Left lung (tissue), 4 donors: ENCODE measurements at regions not wholly inside any gene's neighbourhood (a gene's known extent, or its start where the extent isn't known, plus 50 kb on each side); places are given as distances from the start of the nearest gene placed in this dataset.

ENCODE experiments used
- ATAC-seq: fragments of 200-7000 bp; cut with Tn5 transposase; one replicate; pipeline ENCODE4 v1.9.1; 2020; ENCODE audit warnings: moderate library complexity
- DNase-seq, 4 donors: peaks; one replicate each; pipeline ENCODE4 v3.0.0-alpha.2; 2013 to 2020
- H3K27ac ChIP-seq, 2 donors: fragments of 200-600 bp; sonication (generic) in 1 of 2; one replicate each; pipeline versions ENCODE4 v1.5.0 to v1.8.0; 2020 to 2021
- H3K27me3 ChIP-seq, 2 donors: fragments of 200-600 bp; sonication (generic) in 1 of 2; one replicate each; pipeline versions ENCODE4 v1.5.0 to v1.8.0; 2020 to 2021
- H3K36me3 ChIP-seq, 2 donors: fragments of 200-600 bp; sonication (generic) in 1 of 2; one replicate each; pipeline versions ENCODE4 v1.5.0 to v1.8.0; 2020 to 2021
- H3K4me1 ChIP-seq, 2 donors: fragments of 200-600 bp; one replicate each; pipeline ENCODE4 v1.8.0; 2021
- H3K4me3 ChIP-seq, 2 donors: fragments of 200-600 bp; sonication (generic) in 1 of 2; one replicate each; pipeline versions ENCODE4 v1.5.0 to v1.8.0; 2020 to 2021; ENCODE audit warnings: mild to moderate bottlenecking in 1 of 2
- H3K9me3 ChIP-seq, 2 donors: fragments of 200-600 bp; sonication (generic) in 1 of 2; one replicate each; pipeline versions ENCODE4 v1.5.0 to v1.8.0; 2020 to 2021
- intact Hi-C, 2 donors: fragments of 100-400 bp; cut with DNase I; formaldehyde crosslinking; loops; one replicate each; pipeline versions ENCODE4 v1.11.2 to v1.14.2; 2022
- TF ChIP-seq, protein P1 (sequence below), 2 donors: fragments of 200-600 bp; sonication (generic) in 1 of 2; IDR thresholded peaks; one replicate each; pipeline versions ENCODE4 v1.5.0 to v1.8.0; 2021; ENCODE audit warnings: antibody characterized with exemption in 2 of 2
- donor health status: DM: no; HTN: yes; CAD: no.
- donor health status: DM: no; HTN: no; CAD: no.

- no peaks in the 10 kb centered on the region for H3K9me3 ChIP-seq
- no peak overlapping the region for H3K27ac ChIP-seq
- intact Hi-C loops = no loop called here
- no peaks in the 10 kb centered on the region for H3K4me1 ChIP-seq
- TF ChIP-seq, protein P1, sequence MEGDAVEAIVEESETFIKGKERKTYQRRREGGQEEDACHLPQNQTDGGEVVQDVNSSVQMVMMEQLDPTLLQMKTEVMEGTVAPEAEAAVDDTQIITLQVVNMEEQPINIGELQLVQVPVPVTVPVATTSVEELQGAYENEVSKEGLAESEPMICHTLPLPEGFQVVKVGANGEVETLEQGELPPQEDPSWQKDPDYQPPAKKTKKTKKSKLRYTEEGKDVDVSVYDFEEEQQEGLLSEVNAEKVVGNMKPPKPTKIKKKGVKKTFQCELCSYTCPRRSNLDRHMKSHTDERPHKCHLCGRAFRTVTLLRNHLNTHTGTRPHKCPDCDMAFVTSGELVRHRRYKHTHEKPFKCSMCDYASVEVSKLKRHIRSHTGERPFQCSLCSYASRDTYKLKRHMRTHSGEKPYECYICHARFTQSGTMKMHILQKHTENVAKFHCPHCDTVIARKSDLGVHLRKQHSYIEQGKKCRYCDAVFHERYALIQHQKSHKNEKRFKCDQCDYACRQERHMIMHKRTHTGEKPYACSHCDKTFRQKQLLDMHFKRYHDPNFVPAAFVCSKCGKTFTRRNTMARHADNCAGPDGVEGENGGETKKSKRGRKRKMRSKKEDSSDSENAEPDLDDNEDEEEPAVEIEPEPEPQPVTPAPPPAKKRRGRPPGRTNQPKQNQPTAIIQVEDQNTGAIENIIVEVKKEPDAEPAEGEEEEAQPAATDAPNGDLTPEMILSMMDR (IDR thresholded peaks at IDR 0.05) = no peak
- no peaks in the 10 kb centered on the region for H3K36me3 ChIP-seq
- no peak for ATAC-seq
- no peak for DNase-seq
- no peak overlapping the region for H3K4me3 ChIP-seq
- no peaks in the 10 kb centered on the region for H3K27me3 ChIP-seq
Observed at GRCh38 chrX:116605576-116605975, 142.8 kb upstream of the CT83 start.

DNA sequence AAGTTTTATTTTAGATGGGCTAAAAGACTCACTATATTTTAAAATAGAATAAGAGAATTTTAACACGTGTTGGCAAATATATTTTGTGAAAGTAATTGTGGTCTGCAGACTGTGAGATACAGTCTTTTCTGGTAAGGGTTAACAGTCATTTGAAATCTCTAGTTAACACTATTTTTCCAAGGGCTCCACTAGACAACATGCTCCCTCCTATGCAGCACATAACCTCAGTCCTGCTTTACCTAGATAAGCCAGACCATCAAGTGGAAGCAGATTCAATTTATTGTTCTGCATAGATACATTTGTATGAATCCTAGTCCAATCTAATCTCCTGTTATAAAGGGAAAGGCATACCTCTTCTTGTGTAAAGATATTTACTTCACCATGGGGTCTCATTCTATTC is 133.2 kb upstream of the CT83 start:
- no peaks in the 10 kb centered on the region for H3K27me3 ChIP-seq
- DNase-seq (no peak), ATAC-seq (no peak)
- TF ChIP-seq, protein P1 (IDR thresholded peaks at IDR 0.05) = no peak
- intact Hi-C loops = no loop called here
- H3K4me1 ChIP-seq = no peaks in the 10 kb centered on the region
- no peak overlapping the region for H3K27ac ChIP-seq
- no peak overlapping the region for H3K4me3 ChIP-seq
- no peaks in the 10 kb centered on the region for H3K36me3 ChIP-seq
- peaks cover 0 to 4% of the 10 kb centered on the region in 2 donors for H3K9me3 ChIP-seq
